Midbrain (tissue), 1 donor: ENCODE measurements at regions not wholly inside any gene's neighbourhood (a gene's known extent, or its start where the extent isn't known, plus 50 kb on each side); places are given as distances from the start of the nearest gene placed in this dataset.
"Not testable (repeated sequence)": the region's sequence is repeated elsewhere in the genome, so short reads cannot be mapped to it uniquely, and the experiment has no call there.

Experiments used
- DNase-seq: peaks from one replicate; lab custom pipeline; 2025; lab: John Stamatoyannopoulos, UW

GRCh38 chr4:131883181-131883580 is 1265.9 kb upstream of the PCDH10 start:
- not testable (repeated sequence) for DNase-seq

DNA sequence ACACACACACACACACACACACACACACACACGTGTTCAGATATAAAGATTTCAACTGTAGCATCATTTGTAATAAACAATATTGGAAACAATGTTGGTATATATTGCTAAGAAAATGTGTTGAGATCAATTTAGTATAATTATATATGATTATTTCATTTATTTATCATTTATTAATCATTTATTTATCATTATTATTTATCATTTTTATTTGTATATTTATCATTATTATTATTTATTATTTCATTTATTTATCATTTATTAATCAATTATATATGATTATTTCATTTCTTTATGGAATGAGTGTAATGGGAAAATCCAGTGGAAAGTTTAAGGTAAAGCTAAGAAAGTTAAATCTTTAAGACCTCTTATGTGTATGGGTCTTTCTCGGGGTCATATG is 1223.4 kb upstream of the PCDH10 start:
- not testable (repeated sequence) for DNase-seq

DNA sequence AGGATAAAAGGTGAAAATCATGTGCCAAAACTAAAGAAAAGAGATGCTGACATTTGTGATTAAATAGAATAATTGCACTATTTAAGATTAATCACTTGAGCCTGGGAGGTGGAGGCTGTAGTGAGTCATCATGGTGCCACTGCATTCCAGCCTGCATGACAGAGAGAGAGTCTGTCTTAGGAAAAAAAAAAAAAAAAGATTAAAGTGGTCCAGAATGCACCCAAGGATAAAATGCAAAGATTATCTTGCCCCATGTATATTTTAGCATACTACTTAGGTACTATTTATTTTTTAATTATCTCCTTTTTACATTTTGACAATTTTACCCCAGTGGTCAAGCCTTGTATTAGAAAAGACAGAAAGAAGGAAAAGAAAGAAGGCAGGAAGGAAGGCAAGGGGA is 1181.4 kb upstream of the PCDH10 start:
- DNase-seq = not testable (repeated sequence)

GRCh38 chr4:131974730-131975129 is 1174.4 kb upstream of the PCDH10 start:
- DNase-seq = no peak

DNA sequence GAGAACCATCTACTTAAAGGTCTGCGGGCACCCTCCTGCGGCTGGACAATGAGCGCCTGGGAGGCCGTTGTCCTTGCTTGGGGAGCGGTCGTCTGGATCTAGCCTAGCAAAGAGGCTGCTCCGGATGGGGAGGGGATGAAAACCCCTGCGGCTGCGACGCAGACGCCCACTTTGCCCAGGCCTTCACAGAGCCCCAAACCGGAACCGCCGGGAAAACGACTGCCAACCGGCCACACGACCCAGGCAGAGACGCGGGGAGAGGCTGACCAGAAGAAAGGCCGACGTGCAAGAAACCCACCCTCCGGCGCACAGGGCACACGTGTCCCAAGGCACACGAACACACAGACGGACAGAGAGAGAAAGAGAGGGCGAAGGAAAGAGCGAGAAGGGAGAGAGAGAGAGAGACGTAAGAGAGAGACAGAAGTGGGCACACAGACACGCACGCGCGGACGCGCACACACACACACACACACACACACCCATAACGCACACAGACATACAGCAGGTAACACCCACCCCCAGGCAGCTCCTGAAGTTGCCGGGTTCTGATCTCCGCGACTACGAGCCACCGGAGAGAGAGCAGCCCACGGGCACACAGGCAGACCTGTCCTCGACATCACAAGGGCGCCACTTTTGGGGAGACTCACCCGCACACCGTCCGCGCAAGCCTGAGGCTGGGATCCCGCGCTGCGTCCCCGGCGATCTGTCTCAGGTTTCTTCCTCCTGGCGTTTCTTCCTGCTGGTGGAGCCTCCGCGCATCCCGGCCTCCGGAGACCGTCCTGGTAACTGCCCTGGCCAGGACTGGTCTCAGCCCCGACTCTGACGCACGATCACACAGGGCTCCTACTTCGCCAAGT is 1173.6 kb upstream of the PCDH10 start:
- not testable (repeated sequence) for DNase-seq

DNA sequence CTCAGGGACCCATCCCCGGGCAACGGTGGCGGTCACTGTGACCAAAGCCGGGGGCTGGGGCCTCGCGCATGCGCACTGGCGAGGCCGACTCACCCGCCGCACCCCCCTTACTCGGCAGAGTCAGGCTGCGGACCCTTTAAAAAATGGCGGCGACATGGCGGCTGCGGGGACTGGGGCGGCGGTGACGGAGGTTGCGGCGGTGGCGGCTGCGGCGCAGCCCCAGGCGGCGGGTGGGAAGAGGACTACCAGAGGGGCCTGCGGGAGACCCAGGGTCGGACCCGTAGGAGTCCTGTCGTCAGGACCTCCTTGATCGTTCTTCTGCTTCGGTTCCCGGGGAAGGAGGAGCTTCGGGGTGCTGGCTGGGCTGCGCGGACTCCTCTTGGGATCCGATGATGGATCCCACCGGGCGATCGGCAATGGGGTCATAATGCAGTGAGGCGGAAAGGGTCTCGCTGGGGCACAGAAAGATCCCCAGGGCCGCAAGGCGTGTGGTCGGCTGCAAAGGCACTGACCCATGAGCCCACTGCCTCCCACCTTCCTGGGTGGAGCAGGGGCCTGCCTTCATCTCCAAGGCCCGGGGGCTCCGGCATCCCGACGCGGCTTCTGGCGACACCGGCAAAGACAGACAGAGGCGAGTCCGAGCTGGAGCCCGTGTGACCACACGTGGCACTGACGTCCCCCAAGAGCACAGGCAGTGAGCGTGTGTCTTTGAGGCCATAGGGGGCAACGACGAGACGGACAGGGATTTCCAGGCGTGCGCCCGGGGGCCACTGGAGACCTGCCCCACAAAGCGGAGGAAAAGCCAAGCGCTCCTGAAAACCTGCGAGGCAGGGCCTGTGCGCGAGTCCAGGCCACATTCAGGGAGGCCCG is 1172.7 kb upstream of the PCDH10 start:
- DNase-seq = not testable (repeated sequence)

DNA sequence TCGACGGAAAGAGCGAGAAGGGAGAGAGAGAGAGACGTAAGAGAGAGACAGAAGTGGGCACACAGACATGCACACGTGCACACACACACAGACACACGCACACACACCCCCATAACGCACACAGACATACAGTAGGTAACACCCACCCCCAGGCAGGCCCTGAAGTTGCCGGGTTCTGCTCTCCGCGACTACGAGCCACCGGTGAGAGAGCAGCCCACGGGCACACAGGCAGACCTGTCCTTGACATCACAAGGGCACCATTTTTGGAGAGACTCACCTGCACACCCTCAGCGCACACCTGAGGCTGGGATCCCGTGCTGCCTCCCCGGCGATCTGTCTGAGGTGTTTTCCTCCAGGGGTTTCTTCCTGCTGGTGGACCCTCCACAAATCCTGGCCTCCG is 1171.0 kb upstream of the PCDH10 start:
- DNase-seq = no peak

DNA sequence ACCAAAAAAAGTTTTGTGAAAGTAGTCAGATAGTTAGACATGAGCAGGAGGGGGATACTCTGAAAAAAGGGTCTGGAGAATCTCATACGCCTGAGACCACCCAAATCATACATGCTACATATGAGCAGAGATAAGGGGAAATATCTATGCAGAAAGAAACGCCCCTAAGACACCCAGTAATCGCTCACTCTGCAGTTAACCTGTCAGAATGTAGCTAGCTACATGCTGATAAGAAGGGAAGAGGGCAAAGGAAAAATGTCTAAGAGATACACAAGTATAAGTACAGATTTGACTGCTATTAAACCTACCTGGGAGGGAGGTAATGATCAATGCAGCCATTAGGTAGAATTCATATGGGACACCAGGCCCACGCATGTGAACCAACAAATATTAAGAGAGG is 1159.5 kb upstream of the PCDH10 start:
- no peak for DNase-seq

DNA sequence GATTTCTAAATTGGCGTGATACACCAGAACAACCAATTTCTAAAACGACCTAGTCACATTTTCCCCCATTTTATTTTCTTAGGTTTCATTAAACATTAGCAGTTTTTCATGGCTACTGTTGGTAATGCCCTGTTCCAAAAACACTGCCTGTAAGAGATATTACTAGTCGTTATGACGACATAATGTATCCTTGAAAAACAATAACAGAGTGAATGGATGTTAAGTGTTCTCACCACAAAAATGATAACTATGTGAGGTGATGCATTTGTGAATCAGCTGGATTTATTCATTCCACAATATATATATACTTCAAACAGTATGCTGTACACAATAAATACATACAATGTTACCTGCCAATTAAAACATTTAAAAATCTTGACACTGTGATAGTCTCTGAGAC is 1147.6 kb upstream of the PCDH10 start:
- no peak for DNase-seq

DNA sequence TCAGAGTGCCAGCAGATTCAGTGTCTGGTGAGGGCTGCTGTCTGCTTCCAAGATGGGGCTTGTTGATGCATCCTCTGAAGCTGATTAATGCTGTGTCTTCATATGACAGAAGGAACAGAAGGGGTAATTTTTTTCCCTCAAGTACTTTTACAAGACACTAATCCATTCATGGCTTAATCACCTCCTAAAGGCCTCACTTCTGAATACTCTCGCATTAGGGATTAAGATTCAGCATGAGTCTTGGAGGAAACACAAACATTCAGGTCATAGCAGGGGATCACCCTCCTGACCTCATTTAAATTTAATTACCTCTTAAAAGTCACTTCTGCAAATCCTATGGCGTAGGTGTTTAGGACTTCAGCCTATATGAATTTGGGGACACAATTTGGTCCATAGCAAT is 1145.5 kb upstream of the PCDH10 start:
- DNase-seq = no peak

DNA sequence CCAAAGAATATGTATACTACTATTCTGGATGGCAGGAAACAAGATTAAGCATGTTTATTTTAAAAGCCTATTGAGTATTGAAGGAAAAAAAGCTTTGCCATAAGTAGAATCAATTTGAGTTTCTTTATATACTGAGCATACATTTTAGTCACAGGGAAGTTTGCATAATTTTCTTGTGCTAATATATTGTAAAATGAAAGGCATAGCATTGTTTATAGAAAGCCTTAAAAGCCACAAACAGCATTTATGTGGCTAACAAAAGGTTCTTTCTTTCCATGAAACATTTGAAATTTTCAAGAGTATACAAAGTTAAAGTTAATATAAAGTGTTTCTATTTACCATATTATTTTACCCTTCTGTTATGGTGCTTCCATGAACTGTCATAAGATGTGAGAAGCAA is 1133.8 kb upstream of the PCDH10 start:
- no peak for DNase-seq

- DNase-seq = no peak
Measured at GRCh38 chr4:132016703-132017350, 1132.3 kb upstream of the PCDH10 start.

DNA sequence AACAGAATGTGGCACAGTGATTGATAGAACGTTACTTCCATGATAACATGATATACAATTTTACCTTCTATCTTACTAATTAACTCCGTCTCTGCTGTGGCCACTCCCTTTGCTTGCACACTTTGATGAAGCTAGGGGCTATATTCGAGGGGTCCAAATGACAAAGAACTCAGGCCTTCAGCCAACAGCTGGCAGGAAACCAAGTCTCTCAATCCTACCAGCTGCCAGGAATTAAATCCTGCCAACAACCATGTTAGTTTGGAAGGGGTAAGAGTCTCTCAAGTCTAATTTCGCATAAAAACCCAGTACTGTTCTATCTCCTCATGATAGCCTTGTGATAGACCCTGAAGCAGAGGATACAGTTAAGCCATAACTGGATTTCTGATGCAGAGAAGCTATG is 1122.9 kb upstream of the PCDH10 start:
- DNase-seq = no peak

GRCh38 chr4:132026816-132027215 is 1122.3 kb upstream of the PCDH10 start:
- no peak for DNase-seq

GRCh38 chr4:132056496-132056895 is 1092.6 kb upstream of the PCDH10 start:
- no peak for DNase-seq

GRCh38 chr4:132059227-132059626 is 1089.9 kb upstream of the PCDH10 start:
- DNase-seq = no peak

DNA sequence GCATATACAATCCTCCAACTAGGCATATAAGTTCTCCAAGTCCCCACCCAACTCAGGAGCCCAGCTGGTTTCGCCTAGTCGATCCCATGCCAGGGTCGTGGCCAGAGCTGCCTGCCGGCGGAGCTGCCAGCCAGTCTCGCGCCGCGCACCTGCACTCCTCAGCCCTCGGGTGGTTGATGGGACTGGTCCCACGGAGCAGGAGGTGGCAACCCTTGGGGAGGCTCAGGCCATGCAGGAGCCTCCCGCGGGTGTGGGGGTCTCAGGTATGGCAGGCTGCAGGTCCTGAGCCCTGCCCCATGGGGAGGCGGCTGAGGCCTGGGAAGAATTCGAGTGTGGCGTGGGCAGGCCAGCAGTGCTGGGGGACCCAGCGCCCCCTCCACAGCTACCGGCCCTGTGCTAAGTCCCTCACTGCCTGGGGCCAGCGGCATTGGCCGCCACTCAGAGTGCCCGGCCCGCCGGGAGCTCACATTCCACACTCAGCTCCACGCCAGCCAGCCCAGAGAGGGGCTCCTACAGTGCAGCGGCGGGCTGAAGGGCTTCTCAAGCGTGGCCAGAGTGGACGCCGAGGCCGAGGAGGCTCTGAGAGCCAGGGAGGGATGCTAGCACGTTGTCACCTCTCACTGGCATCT is 1086.4 kb upstream of the PCDH10 start:
- DNase-seq = no peak

DNA sequence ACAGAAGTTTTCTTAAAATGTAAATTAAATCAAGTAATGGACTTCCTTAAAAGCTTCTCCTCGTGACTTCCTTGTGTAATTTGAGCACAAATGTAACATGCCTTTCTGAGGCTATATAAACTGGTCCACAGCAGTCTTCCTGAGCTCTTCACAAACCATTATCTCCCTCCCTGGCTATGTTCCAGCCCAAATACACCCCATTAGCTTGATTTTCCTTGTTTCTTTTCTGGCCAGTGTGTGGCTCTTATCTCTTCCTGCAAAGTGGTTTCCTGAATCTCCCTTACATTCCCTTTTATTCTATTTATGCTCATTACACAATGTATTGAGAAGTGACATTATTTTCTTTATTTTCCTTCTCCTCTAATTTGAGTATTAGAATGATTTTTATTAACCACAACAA is 1085.3 kb upstream of the PCDH10 start:
- no peak for DNase-seq

- DNase-seq = no peak
Measured at GRCh38 chr4:132065940-132066495, 1083.1 kb upstream of the PCDH10 start.

DNA sequence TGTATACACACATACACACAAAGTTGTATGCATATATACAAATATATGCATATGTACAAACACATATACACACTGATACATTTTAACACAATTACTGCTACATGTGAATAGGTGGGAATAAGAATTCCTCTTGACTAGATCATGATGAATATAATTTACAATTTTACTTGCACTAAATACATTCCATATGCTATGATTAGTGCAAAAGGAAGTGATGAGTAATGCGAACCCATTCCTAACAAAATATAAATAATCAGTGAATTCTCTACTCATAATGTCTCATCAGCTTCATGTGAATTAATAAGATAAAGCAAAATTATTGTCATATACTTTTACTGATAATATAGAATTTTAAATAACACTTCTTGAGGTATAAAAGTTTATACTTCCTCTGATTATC is 1077.3 kb upstream of the PCDH10 start:
- no peak for DNase-seq

DNA sequence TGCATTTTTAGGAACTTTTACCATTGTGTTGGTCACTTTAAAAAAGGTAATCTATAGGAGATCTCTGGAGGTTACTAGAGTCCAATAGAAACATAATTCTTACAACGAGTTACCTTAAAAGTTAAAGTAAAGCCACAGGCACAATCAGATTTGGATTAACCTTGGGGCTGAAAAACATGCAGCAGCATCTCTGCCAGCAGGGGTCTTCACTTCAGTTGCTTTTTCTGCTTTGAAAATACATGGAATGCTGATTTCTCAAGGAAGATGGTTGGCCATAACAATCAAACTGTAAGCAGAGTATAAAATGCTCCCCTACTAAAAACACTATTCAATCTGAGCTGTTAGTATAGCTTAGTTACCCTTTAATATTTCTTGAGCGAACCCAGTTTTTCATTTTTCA is 1072.3 kb upstream of the PCDH10 start:
- DNase-seq = no peak

DNA sequence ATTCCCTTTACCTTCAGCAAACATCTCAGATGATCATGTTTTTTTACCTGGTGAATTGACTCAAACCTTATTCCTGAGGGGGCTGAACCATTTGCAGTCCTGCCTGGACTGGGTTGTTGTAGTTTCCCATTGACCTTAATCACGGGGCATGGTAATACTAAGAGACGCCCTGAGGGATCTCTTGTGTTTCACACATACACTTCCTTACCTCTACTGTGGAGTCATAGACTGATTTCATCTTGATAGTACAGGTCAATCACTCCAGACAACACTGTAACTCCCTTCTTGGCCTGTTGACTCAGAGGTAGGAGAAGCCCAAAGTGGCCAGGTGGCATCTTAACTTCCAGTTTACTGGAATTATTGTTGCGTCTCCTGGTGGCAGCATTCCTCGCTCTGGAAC is 1064.0 kb upstream of the PCDH10 start:
- DNase-seq = no peak
